ENCODE measurements at regions not wholly inside any gene's neighbourhood (a gene's known extent, or its start where the extent isn't known, plus 50 kb on each side); places are given as distances from the start of the nearest gene placed in this dataset.

- DNase-seq (ENCODE audit: low spot score), result no peak
- WGBS, result 40% methylated on average over 2 of the region's 2 CpGs
- TF ChIP-seq CTCF (IDR thresholded peaks at IDR 0.05) (no peak), POLR2A (IDR thresholded peaks at IDR 0.05) (no peak), POLR2AphosphoS5 (IDR thresholded peaks at IDR 0.05) (no peak)
- Histone ChIP-seq H3K4me1 (replicated peaks) (no peaks in the 10 kb centered on the region), H3K27ac (no peak overlapping the region), H3K27me3 (replicated peaks; ENCODE audit: insufficient read depth) (no peaks in the 10 kb centered on the region), H3K36me3 (no peaks in the 10 kb centered on the region), H3K4me3 (no peak overlapping the region), H3K9me3 (no peaks in the 10 kb centered on the region)
- intact Hi-C loops (cut with DNase I), result no loop called here
Measured at GRCh38 chr5:51104556-51104955, 278.7 kb upstream of the ISL1 start.

GRCh38 chr5:51109786-51110410 lies 273.4 kb upstream of the ISL1 start:
- TF ChIP-seq CTCF (IDR thresholded peaks at IDR 0.05), result no peak
- TF ChIP-seq POLR2A (IDR thresholded peaks at IDR 0.05), result no peak
- no peak for TF ChIP-seq POLR2AphosphoS5 (IDR thresholded peaks at IDR 0.05)
- WGBS, result 78% methylated on average over 3 of the region's 3 CpGs
- Histone ChIP-seq H3K27me3 (replicated peaks; ENCODE audit: insufficient read depth) (no peaks in the 10 kb centered on the region), H3K4me3 (no peak overlapping the region), H3K9me3 (no peaks in the 10 kb centered on the region), H3K27ac (no peak overlapping the region), H3K4me1 (replicated peaks) (no peaks in the 10 kb centered on the region), H3K36me3 (no peaks in the 10 kb centered on the region)
- intact Hi-C loops (cut with DNase I), result no loop called here
- DNase-seq (ENCODE audit: low spot score), result no peak

GRCh38 chr5:51131266-51131665 lies 252.0 kb upstream of the ISL1 start:
- Histone ChIP-seq H3K9me3 (no peaks in the 10 kb centered on the region), H3K27ac (no peak overlapping the region), H3K36me3 (no peaks in the 10 kb centered on the region), H3K4me1 (replicated peaks) (no peaks in the 10 kb centered on the region), H3K4me3 (no peak overlapping the region), H3K27me3 (replicated peaks; ENCODE audit: insufficient read depth) (no peaks in the 10 kb centered on the region)
- DNase-seq (ENCODE audit: low spot score), result no peak
- intact Hi-C loops (cut with DNase I), result no loop called here
- no peak for TF ChIP-seq POLR2A (IDR thresholded peaks at IDR 0.05)
- no peak for TF ChIP-seq CTCF (IDR thresholded peaks at IDR 0.05)
- no peak for TF ChIP-seq POLR2AphosphoS5 (IDR thresholded peaks at IDR 0.05)

- Histone ChIP-seq H3K4me1 (replicated peaks) (no peaks in the 10 kb centered on the region), H3K27ac (no peak overlapping the region), H3K27me3 (replicated peaks; ENCODE audit: insufficient read depth) (no peaks in the 10 kb centered on the region), H3K36me3 (no peaks in the 10 kb centered on the region), H3K4me3 (no peak overlapping the region), H3K9me3 (no peaks in the 10 kb centered on the region)
- no peak for DNase-seq (ENCODE audit: low spot score)
- WGBS, result 38% methylated on average over 2 of the region's 2 CpGs
- no peak for TF ChIP-seq POLR2AphosphoS5 (IDR thresholded peaks at IDR 0.05)
- no peak for TF ChIP-seq POLR2A (IDR thresholded peaks at IDR 0.05)
- TF ChIP-seq CTCF (IDR thresholded peaks at IDR 0.05), result no peak
- intact Hi-C loops (cut with DNase I), result no loop called here
Measured at GRCh38 chr5:51138164-51138563, 245.1 kb upstream of the ISL1 start.

GRCh38 chr5:51148437-51148836 lies 234.8 kb upstream of the ISL1 start:
- no peak for TF ChIP-seq POLR2AphosphoS5 (IDR thresholded peaks at IDR 0.05)
- TF ChIP-seq POLR2A (IDR thresholded peaks at IDR 0.05), result no peak
- TF ChIP-seq CTCF (IDR thresholded peaks at IDR 0.05), result no peak
- Histone ChIP-seq H3K27ac (no peak overlapping the region), H3K9me3 (no peaks in the 10 kb centered on the region), H3K27me3 (replicated peaks; ENCODE audit: insufficient read depth) (no peaks in the 10 kb centered on the region), H3K4me3 (no peak overlapping the region), H3K36me3 (no peaks in the 10 kb centered on the region), H3K4me1 (replicated peaks) (no peaks in the 10 kb centered on the region)
- DNase-seq (ENCODE audit: low spot score), result no peak
- WGBS, result 55% methylated on average over 2 of the region's 2 CpGs
- intact Hi-C loops (cut with DNase I), result no loop called here
